ENCODE measurements at regions not wholly inside any gene's neighbourhood (a gene's known extent, or its start where the extent isn't known, plus 50 kb on each side); places are given as distances from the start of the nearest gene placed in this dataset.

DNA sequence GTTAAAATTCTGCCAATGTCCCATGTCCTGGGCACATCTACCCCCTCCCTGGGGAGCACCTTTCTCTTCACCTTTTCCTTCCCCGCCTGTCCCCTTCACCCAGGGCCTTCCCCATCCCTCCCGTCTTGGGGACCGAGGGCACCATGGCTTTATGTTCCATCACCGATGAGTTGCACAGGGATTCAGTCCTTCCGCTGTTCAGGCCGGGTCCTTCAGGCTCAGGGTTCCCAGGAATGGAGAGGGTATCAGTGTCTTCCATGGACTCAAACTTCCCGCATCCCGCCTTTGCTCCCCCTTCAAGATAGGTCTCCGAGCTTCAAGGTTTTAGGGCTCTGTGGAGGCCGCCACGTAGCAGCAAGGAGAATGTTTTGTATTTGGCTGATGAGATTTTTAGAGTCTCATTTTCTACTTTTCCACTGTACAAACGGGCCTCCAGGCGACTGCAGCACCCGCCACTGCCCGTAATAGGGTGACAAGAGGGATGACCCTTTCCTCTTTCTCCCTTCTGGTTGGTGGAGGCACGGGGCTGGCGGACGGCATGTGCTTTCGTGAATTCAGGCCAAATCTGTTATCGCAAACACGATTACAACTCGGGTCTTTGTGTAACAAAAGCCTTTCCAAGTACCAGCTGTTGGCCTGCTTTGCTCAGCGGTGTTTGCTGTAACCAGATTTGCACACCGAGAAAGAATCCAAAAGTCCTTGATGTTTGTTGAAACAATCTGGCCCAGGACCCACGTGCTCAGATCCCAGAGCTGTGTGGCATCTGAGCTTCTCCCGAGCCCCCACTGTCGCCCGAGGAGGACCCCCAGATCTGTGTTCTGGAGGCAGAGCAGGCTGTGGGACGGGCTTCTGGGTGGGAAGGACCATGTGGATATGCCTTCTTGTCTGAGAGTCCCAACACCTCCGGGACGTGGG lies 236.3 kb downstream of the SEC14L1 start (continued):
- TF ChIP-seq, protein P1, sequence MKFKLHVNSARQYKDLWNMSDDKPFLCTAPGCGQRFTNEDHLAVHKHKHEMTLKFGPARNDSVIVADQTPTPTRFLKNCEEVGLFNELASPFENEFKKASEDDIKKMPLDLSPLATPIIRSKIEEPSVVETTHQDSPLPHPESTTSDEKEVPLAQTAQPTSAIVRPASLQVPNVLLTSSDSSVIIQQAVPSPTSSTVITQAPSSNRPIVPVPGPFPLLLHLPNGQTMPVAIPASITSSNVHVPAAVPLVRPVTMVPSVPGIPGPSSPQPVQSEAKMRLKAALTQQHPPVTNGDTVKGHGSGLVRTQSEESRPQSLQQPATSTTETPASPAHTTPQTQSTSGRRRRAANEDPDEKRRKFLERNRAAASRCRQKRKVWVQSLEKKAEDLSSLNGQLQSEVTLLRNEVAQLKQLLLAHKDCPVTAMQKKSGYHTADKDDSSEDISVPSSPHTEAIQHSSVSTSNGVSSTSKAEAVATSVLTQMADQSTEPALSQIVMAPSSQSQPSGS (CRISPR knock-in tag; IDR thresholded peaks at IDR 0.05), result peak; percentile 44; the same call in 1 of the 2 replicates
- TF ChIP-seq SAFB2 (CRISPR knock-in tag; IDR thresholded peaks at IDR 0.05; ENCODE audit: borderline replicate concordance, low read depth) (no peak; the same call in 1 of the 2 replicates), SOX13 (IDR thresholded peaks at IDR 0.05) (no peak), SOX13 (CRISPR knock-in tag; conservative IDR thresholded peaks at IDR 0.05 in 1 of 2, IDR thresholded peaks at IDR 0.05 in 1 of 2) (peak in 1 of 2 experiments; percentile 95; a peak in 2 of 4 replicates), CCAR2 (optimal IDR thresholded peaks at IDR 0.05; ENCODE audit: low read depth, low read length) (no peak), ZNF562 (CRISPR knock-in tag; IDR thresholded peaks at IDR 0.05; ENCODE audit: borderline replicate concordance) (no peak), KLF16 (CRISPR knock-in tag; IDR thresholded peaks at IDR 0.05) (peak in 1 of 2 experiments; percentile 76; a peak in 1 of 4 replicates), MIXL1 (CRISPR knock-in tag; IDR thresholded peaks at IDR 0.05) (0 out of 2 replicates have a peak, but pooled peaks have one; percentile 36), KLF6 (CRISPR knock-in tag; IDR thresholded peaks at IDR 0.05) (0 out of 2 replicates have a peak, but pooled peaks have one; percentile 44), ZNF136 (CRISPR knock-in tag; IDR thresholded peaks at IDR 0.05; ENCODE audit: low read depth) (no peak), ZNF614 (CRISPR knock-in tag; IDR thresholded peaks at IDR 0.05; ENCODE audit: borderline replicate concordance) (peak; percentile 89; the same call in 1 of the 2 replicates), NFKBIZ (CRISPR knock-in tag; IDR thresholded peaks at IDR 0.05) (peak; percentile 40; the same call in 1 of the 2 replicates), KDM1A (CRISPR knock-in tag; IDR thresholded peaks at IDR 0.05) (peak; percentile 83; the same call in 1 of the 2 replicates), KDM4B (CRISPR knock-in tag; IDR thresholded peaks at IDR 0.05) (0 out of 2 replicates have a peak, but pooled peaks have one; percentile 26), ZNF33B (CRISPR knock-in tag; IDR thresholded peaks at IDR 0.05) (peak; percentile 38), IKZF4 (CRISPR knock-in tag; IDR thresholded peaks at IDR 0.05; ENCODE audit: borderline replicate concordance, low read depth, not compliant biosample characterization) (no peak)
- TF ChIP-seq, protein P2, sequence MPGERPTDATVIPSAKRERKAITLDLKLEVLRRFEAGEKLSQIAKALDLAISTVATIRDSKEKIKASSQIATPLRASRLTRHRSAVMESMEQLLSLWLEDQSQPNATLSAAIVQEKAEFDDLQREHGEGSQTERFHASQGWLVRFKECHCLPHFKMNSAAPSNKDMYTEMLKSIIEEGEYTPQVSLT (CRISPR knock-in tag; IDR thresholded peaks at IDR 0.05; ENCODE audit: borderline replicate concordance, low read depth), result no peak
- TF ChIP-seq, protein P3, sequence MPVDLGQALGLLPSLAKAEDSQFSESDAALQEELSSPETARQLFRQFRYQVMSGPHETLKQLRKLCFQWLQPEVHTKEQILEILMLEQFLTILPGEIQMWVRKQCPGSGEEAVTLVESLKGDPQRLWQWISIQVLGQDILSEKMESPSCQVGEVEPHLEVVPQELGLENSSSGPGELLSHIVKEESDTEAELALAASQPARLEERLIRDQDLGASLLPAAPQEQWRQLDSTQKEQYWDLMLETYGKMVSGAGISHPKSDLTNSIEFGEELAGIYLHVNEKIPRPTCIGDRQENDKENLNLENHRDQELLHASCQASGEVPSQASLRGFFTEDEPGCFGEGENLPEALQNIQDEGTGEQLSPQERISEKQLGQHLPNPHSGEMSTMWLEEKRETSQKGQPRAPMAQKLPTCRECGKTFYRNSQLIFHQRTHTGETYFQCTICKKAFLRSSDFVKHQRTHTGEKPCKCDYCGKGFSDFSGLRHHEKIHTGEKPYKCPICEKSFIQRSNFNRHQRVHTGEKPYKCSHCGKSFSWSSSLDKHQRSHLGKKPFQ (CRISPR knock-in tag; IDR thresholded peaks at IDR 0.05; ENCODE audit: insufficient replicate concordance), result no peak
- TF ChIP-seq, protein P4, sequence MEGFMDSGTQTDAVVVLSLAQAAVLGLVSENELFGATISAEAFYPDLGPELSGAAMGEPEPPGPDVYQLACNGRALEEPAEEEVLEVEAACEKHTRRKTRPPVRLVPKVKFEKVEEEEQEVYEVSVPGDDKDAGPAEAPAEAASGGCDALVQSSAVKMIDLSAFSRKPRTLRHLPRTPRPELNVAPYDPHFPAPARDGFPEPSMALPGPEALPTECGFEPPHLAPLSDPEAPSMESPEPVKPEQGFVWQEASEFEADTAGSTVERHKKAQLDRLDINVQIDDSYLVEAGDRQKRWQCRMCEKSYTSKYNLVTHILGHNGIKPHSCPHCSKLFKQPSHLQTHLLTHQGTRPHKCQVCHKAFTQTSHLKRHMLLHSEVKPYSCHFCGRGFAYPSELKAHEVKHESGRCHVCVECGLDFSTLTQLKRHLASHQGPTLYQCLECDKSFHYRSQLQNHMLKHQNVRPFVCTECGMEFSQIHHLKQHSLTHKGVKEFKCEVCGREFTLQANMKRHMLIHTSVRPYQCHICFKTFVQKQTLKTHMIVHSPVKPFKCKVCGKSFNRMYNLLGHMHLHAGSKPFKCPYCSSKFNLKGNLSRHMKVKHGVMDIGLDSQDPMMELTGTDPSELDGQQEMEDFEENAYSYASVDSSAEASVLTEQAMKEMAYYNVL (CRISPR knock-in tag; IDR thresholded peaks at IDR 0.05; ENCODE audit: borderline replicate concordance), result peak; percentile 41; the same call in 1 of the 2 replicates
- TF ChIP-seq, protein P5, sequence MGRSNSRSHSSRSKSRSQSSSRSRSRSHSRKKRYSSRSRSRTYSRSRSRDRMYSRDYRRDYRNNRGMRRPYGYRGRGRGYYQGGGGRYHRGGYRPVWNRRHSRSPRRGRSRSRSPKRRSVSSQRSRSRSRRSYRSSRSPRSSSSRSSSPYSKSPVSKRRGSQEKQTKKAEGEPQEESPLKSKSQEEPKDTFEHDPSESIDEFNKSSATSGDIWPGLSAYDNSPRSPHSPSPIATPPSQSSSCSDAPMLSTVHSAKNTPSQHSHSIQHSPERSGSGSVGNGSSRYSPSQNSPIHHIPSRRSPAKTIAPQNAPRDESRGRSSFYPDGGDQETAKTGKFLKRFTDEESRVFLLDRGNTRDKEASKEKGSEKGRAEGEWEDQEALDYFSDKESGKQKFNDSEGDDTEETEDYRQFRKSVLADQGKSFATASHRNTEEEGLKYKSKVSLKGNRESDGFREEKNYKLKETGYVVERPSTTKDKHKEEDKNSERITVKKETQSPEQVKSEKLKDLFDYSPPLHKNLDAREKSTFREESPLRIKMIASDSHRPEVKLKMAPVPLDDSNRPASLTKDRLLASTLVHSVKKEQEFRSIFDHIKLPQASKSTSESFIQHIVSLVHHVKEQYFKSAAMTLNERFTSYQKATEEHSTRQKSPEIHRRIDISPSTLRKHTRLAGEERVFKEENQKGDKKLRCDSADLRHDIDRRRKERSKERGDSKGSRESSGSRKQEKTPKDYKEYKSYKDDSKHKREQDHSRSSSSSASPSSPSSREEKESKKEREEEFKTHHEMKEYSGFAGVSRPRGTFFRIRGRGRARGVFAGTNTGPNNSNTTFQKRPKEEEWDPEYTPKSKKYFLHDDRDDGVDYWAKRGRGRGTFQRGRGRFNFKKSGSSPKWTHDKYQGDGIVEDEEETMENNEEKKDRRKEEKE (IDR thresholded peaks at IDR 0.05), result no peak

All from HepG2 (cell line).